H7 (cell line): ENCODE measurements at regions not wholly inside any gene's neighbourhood (a gene's known extent, or its start where the extent isn't known, plus 50 kb on each side); places are given as distances from the start of the nearest gene placed in this dataset.

Experiments
- DNase-seq: peaks from one replicate; pipeline ENCODE4 v3.0.0; 2012
- H3K27me3 ChIP-seq: 2 replicates; pipeline ENCODE4 v1.6.0; 2011; ENCODE audit warnings: mild to moderate bottlenecking, low read length; ENCODE audit not compliant: control insufficient read depth, insufficient read depth
- H3K36me3 ChIP-seq: replicated peaks from 2 replicates; pipeline ENCODE4 v1.5.1; 2011; ENCODE audit warnings: low read length; ENCODE audit not compliant: control insufficient read depth, insufficient read depth
- H3K4me3 ChIP-seq: 2 replicates; pipeline ENCODE4 v1.5.1; 2011; ENCODE audit warnings: low read depth, mild to moderate bottlenecking, control low read depth, low read length, moderate library complexity; ENCODE audit not compliant: insufficient read depth

DNA sequence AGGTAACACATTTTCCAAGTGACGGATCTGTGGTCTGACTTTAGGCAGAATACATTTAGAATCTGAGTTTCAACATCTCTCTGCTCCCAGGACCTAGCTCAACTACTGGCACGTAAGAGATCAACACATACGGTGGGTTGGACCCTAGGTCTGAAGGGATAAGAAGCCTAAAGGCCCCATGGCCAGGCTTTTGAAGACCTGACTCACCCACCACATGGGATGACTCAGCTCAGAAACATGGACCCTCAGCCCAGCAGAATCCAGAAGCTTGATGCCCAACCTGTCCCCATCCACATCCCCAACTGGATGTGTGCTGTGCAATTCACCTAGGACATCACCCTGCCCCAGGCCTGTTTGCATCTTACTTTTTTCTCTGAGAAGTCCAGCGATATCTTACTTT is 770.2 kb downstream of the BCL11B start:
- DNase-seq = no peak
- Histone ChIP-seq H3K27me3 (no peaks in the 10 kb centered on the region), H3K4me3 (no peak overlapping the region), H3K36me3 (no peaks in the 10 kb centered on the region)

DNA sequence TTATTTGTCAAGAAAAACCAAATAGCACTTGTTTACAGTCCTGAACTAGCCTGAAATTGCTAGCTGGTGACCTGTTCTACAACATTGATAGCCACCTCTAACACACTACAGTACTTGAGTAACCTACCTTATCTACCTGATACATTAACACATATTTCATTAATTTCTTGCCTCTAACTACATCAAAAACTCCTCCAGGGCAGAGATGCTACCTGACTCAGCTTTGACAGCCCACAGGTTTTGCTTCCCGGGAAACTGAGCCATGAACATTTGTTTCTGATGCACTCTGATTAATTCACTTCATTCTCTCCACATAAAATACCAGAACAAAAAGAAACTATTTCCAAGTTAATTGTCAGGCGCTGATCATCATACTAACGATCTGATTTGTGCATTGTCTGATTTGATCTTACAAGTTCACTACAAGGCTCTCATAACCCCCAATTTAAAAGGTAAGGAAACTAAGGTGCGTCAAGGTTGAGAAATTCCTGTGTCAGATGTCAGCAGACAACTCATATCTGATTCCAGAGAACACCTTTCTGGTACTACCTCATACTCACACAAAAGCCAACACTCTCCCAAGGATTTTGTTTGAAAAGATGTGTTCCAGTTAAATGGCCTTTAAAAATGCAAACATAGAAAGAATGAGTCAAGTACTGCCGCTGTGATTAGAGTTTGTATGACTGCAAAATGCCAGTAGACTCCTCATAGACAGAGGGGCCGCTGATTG is 768.7 kb downstream of the BCL11B start:
- no peaks in the 10 kb centered on the region for H3K27me3 ChIP-seq

DNA sequence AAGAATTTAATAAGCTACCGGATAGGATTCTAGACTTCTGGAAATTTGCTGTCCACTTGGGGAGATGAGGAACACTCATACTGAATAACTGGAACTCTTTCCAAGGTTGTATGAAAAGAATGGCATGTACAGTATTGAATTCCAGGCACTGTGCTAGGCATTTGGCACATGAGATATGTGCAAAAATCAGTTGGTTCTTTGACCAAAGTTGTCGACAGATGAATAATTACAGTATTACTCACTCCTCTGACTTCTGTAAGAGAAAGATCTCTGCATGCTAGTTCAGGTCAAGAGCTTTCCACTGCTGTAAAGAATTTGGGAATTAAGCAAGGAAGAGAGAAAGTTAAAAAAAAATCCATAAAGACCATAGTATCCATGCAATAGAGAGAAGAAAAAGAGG is 764.7 kb downstream of the BCL11B start:
- Histone ChIP-seq H3K4me3 (no peak overlapping the region), H3K27me3 (no peaks in the 10 kb centered on the region), H3K36me3 (no peaks in the 10 kb centered on the region)
- DNase-seq = no peak

More for the DNA sequence above, 768.7 kb downstream of the BCL11B start:
- Histone ChIP-seq H3K36me3 (no peaks in the 10 kb centered on the region), H3K4me3 (no peak overlapping the region)
- no peak for DNase-seq

DNA sequence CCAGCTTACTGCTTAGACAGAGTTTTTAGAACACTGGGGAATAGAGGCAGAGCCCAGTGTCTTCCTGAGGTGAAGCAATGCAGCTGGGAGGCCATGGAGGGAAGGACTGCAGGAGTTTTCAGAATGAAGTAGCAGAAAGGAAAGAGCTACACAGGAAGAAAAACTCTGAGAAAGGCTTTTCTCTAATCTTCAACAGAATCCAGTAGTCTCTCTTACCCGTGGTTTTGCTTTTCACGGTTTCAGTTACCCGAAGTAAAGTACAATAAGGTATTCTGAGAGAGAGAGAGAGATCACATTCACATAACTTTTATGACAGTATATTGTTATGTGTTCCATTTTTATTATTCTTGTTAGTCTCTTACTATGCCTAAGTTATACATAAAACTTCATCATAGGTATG is 761.6 kb downstream of the BCL11B start:
- Histone ChIP-seq H3K27me3 (no peaks in the 10 kb centered on the region), H3K4me3 (no peak overlapping the region), H3K36me3 (no peaks in the 10 kb centered on the region)
- DNase-seq = no peak

DNA sequence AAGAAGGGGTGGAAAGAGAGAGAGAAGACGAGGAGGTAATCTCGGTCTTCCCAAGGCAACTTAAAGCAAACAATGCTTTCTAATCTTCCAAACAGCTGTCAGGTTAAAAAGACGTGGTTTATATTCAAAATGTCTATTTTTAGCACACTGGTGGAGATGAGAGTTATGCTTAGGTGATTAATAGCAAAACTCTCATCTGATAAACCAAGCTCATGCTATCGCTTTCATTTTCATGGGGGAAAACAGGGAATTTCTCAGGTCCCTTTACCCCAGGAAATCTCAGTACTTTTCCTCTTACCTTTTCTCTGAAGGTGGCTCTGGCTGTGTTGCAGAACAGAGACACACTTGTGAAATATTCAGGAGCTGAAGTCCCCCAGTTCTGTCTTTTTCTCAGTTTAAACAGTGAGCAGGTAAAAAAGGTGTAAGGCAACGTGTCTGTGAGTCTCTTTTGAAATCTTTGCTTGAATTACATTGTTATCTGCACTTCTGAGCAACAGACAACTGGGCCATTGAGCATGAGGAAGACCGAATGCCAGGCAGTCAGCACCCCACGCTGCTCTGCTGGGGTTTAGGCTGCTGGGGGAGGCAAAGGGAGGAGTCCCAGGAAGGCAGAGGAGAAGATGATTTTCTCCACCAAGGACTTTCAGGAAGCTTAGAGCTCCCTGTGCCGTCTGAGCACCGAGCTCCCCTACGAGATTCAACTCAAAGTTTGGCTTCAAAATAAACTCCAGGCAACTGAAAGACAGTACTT is 759.3 kb downstream of the BCL11B start:
- no peak for DNase-seq
- no peaks in the 10 kb centered on the region for H3K36me3 ChIP-seq
- no peak overlapping the region for H3K4me3 ChIP-seq
- H3K27me3 ChIP-seq = no peaks in the 10 kb centered on the region

DNA sequence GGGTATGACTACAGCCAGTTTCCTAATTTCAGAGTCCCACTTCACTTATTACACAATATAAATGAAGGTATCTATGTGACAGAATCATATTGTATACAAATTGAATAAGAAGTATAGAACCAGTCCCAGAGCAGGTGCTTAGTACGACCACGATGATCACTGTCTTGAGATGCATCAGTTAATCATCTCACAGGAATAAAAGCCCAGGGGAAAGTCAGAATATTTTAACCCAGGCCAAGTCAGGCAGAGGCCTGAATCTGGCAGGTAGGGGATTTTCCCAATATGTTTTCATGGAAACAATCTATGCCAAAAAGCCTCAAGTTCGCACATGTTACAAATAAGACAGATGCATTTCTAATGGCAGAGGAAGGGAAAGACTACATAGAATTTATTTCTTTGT is 758.4 kb downstream of the BCL11B start:
- Histone ChIP-seq H3K36me3 (no peaks in the 10 kb centered on the region), H3K4me3 (no peak overlapping the region), H3K27me3 (no peaks in the 10 kb centered on the region)
- no peak for DNase-seq

DNA sequence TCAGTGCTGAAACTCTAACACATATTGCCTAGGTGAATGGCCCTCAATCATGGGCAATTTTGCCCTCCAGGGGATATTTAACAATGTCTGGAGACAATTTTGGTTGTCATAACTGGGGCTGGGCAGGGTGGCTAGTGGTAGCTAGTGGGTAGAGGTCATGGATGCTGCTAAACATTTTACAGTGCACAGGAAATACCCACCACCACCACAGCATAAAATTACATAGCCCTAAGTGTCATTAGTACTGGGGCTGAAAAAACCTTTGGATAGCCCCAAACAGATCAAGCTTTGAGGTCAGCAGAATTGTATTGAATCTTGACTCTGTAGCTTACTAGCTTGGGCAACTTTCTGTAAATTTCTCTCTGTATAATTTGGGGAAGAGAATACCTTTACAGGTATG is 758.0 kb downstream of the BCL11B start:
- Histone ChIP-seq H3K36me3 (no peaks in the 10 kb centered on the region), H3K4me3 (no peak overlapping the region), H3K27me3 (no peaks in the 10 kb centered on the region)
- DNase-seq = no peak

DNA sequence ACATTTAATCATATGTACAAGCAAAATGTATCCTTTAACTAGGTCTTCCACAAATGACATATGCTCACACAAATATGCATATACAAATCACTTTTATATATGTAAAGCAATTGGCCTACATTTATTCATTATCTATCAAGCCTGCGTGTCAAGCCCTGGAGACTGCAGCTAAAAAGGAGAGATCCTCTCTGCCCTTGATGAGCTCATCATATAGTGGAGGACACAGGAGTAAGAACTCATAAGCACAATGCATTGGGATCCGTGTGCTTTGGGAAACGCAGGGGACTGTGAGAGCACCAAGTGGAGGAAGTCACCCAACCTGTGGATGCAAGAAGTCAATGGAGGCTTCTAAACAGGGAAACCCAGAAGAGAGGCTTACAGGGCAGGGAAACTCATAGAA is 735.7 kb downstream of the BCL11B start:
- H3K27me3 ChIP-seq = no peaks in the 10 kb centered on the region
- no peak overlapping the region for H3K4me3 ChIP-seq
- H3K36me3 ChIP-seq = no peaks in the 10 kb centered on the region
- DNase-seq = no peak

DNA sequence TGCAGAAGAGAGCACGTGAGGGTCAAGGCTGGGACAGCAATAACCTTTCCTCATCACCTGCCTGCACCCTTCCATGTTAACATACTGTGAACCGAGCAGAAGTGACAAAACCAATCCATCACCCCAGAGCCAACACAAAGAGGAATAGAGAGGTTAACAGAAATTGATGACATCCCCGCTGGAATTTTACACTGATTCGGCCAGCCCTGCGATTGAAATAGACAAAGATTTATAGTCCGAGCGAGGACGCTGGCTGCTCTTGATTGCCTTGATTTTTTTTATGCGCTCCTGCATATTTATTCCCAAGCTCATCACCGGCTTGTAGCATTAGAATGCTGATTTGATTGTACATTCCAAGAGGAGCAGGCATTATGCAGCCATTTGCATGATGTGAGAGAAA is 729.7 kb downstream of the BCL11B start:
- Histone ChIP-seq H3K4me3 (no peak overlapping the region), H3K36me3 (no peaks in the 10 kb centered on the region), H3K27me3 (no peaks in the 10 kb centered on the region)
- DNase-seq = no peak

DNA sequence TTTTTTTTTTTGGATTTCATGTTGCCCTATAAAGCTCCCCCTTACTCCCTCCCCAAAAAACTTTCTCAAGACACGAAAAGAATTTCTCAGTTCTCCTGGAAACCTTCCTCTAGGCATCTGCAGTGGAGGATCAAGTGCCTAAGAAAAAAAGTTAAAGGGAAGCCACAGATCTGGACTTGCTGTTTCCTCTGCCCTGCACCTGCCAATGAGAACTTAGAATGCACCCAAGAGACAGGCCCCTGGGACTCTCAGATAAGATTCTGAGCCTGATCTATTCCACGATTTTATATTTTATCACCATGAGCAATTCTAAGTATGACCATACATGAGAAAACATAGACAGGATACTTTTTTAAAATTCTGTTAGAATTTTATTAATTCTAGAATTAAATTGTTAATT is 728.9 kb downstream of the BCL11B start:
- DNase-seq = no peak
- Histone ChIP-seq H3K27me3 (no peaks in the 10 kb centered on the region), H3K4me3 (no peak overlapping the region), H3K36me3 (no peaks in the 10 kb centered on the region)

DNA sequence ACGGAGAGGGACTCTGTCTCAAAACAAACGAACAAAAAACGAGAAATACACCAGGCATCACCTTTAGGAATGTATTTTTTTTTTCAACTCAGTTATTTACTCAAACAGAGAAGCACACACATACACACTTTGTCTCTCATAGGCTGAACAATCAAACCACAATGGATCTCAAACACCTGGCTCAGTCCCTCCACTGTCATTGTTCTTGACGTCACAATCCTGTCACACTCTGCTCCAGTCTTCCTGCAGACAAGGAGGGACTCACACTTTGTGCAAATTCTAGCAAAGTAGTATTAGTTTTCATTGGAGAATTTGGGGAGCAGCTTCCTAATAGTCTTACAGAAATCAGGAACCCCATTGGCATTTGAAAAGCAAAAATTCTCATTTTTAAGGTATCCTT is 727.8 kb downstream of the BCL11B start:
- no peak for DNase-seq
- no peak overlapping the region for H3K4me3 ChIP-seq
- H3K27me3 ChIP-seq = no peaks in the 10 kb centered on the region
- H3K36me3 ChIP-seq = no peaks in the 10 kb centered on the region

DNA sequence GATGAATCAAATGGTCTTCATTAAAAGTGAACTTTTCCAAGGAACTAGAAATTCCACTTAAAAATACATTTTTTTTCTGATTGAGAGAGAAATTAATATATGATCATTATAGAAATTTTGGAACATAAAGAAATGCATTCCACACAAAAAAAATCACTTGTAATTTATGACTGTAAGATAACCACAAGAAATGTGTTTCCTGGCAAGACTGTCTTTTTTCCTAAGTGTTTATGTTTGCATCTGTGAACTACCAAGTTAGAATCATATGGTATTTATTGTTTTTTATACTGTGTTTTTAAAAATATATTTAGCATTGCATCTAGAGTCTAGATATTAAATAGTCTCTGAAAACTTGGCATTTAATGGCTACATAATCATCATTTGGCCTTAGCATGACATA is 726.8 kb downstream of the BCL11B start:
- Histone ChIP-seq H3K27me3 (no peaks in the 10 kb centered on the region), H3K4me3 (no peak overlapping the region), H3K36me3 (no peaks in the 10 kb centered on the region)
- DNase-seq = no peak

DNA sequence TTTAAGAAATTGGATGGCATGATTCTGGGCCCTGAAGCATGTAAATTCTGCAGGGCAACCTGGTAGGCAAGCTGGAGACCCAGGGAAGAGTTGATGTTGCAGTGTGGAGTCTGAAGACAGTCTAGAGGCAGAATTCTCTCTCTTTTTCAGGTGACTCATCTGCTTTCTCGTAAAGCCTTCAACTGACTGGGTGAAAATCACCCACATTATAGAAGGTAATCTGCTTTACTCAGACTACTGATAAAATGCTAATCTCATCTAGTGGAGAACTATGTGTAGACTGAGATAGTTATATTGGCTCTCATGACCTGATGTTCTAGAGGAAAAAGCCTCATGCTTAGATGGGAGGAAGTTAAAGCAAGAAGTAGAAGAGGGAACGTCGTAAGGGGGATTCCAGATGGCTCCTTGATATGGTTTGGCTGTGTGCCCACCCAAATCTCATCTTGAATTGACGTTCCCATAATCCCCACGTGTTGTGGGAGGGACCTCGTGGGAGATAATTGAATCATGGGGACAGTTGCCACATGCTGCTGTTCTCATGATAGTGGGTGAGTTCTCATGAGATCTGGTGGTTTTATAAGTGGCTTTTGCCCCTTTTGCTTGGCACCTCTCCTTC is 723.8 kb downstream of the BCL11B start:
- no peak overlapping the region for H3K4me3 ChIP-seq
- H3K27me3 ChIP-seq = no peaks in the 10 kb centered on the region
- DNase-seq = no peak

DNA sequence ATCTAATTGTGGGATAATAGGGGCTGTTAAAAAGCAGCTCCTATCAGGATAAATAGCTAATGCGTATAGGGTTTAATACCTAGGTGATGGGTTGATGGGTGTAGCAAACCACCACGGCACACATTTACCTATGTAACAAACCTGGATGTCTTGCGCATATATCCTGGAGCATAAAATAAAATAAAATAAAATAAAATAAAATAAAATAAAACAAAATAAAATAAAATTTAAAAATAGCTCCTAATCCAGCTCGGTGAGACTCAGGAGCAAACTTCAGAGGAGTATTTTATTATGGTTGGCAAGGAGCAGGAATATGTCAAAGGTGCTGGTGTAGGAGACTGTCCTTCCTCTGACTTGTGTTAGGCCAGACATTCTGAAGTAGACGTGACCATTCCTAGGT is 721.0 kb downstream of the BCL11B start:
- Histone ChIP-seq H3K4me3 (no peak overlapping the region), H3K36me3 (no peaks in the 10 kb centered on the region), H3K27me3 (no peaks in the 10 kb centered on the region)
- no peak for DNase-seq

More for the DNA sequence above, 723.8 kb downstream of the BCL11B start:
- H3K36me3 ChIP-seq = no peaks in the 10 kb centered on the region

DNA sequence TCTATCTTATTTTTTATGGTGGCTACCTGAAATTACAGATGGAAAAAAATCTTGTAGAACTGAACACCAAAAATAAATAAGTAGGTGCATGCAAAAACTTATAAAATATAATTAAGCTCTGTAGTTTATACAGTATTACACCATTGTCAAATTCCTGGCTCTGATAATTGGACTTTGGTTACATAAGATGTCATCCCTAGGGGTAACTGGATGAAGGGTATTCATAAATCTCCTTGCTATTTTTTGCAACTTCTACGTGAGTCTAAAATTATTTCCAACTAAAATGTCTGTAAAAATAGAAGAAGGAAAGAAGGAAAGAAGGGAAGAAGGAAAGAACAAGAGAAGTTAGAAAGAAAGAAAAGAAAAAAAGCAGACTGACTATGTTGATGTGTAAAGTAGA is 716.6 kb downstream of the BCL11B start:
- H3K4me3 ChIP-seq = no peak overlapping the region
- no peaks in the 10 kb centered on the region for H3K36me3 ChIP-seq
- H3K27me3 ChIP-seq = no peaks in the 10 kb centered on the region
- no peak for DNase-seq
